GM13976 (cell line): ENCODE measurements at regions not wholly inside any gene's neighbourhood (a gene's known extent, or its start where the extent isn't known, plus 50 kb on each side); places are given as distances from the start of the nearest gene placed in this dataset.

Experiments
- DNase-seq: peaks from one replicate; pipeline ENCODE4 v3.0.0; 2012; ENCODE audit warnings: low spot score
- in situ Hi-C: fragments of 300-500 bp; cut with MboI; formaldehyde crosslinking; loops from one replicate; pipeline ENCODE4 v1.12.0; 2022; ENCODE audit warnings: low sequenced_read_pairs, mixed read lengths, inconsistent platforms; ENCODE audit not compliant: unreplicated experiment
- TF ChIP-seq, protein P1 (sequence below): IDR thresholded peaks from 2 replicates; pipeline ENCODE4 v1.5.1; 2012; ENCODE audit warnings: borderline replicate concordance, mild to moderate bottlenecking; ENCODE audit not compliant: insufficient read depth; ENCODE audit errors: extremely low read depth, missing control alignments, control extremely low read depth

GRCh38 chr4:20095805-20096541 is 155.7 kb upstream of the SLIT2 start:
- DNase-seq = no peak
- TF ChIP-seq, protein P1, sequence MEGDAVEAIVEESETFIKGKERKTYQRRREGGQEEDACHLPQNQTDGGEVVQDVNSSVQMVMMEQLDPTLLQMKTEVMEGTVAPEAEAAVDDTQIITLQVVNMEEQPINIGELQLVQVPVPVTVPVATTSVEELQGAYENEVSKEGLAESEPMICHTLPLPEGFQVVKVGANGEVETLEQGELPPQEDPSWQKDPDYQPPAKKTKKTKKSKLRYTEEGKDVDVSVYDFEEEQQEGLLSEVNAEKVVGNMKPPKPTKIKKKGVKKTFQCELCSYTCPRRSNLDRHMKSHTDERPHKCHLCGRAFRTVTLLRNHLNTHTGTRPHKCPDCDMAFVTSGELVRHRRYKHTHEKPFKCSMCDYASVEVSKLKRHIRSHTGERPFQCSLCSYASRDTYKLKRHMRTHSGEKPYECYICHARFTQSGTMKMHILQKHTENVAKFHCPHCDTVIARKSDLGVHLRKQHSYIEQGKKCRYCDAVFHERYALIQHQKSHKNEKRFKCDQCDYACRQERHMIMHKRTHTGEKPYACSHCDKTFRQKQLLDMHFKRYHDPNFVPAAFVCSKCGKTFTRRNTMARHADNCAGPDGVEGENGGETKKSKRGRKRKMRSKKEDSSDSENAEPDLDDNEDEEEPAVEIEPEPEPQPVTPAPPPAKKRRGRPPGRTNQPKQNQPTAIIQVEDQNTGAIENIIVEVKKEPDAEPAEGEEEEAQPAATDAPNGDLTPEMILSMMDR = no peak
- in situ Hi-C loops = no loop called here

- DNase-seq = no peak
- TF ChIP-seq, protein P1 = no peak
- in situ Hi-C loops = no loop called here
Observed at GRCh38 chr4:20091781-20092180, 159.9 kb upstream of the SLIT2 start.

- no peak for DNase-seq
- TF ChIP-seq, protein P1 = no peak
- in situ Hi-C loops = no loop called here
Observed at GRCh38 chr4:20087522-20087911, 164.2 kb upstream of the SLIT2 start.

DNA sequence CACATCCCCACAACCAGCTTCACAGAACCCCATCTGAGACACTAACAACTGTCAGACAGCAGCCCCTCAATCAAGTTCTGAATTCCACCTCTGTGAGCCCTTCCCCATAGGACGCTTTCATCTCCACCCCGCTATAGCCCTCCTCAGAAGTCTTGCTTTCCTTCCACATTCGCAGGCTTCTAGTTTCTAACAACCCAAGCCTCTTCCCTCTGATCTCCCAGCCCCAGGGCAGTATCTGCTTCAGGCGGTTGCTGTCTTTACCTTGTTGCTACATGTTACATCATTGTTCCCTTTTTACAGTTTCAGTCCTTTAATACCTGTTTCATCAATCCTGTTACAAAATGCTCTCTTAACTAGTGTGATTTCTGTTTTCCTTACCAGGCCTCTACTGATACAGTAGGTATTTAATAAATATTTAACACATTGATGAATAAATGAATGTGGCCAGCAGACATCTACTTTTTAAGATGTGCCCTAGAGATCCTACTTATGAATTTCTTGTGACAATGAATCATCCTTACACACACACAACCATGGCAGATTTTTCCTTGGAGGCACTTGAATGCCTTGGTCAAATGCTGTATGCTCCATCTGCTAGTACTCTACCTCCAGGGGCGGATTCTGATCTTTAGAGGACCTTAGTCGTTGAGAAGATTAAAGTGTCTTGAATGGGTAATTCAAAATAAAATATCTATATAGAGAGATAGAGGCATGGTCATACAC is 164.7 kb upstream of the SLIT2 start:
- no peak for DNase-seq
- in situ Hi-C loops = no loop called here
- TF ChIP-seq, protein P1 = no peak

DNA sequence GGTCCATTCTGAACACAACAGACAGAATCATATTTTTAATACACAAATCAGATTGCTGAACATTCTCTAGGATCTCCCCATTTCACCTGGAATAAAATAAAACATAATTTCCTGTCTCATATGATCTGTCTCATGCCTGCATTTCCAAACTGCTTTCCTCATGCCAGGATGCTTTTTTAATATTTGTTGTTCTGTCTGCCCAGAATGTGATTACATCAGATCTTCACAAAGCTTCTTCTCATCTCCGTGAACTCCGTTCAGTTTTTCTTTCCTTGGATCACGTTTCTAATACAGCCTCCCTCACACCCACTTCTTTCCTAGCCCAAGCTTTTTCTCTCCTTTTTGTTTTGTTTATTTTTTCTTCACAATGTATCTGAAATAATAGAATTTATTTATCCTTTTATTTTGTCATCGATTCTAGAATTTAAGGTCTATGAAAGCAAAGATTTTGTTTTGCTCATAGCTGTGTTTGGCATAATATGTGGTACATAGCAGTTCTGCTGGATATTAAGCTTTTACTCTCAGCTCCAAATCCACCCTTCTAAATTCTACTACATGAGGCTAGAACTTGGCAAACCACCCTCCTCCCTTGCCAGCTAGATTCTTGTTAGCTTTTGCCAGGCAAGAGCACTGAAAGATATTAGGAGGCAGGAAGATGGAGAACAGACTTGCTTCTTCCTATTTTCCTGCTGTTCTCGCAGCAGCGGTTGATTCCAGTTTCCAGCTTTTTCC is 165.5 kb upstream of the SLIT2 start:
- TF ChIP-seq, protein P1 = no peak
- no peak for DNase-seq
- in situ Hi-C loops = no loop called here

DNA sequence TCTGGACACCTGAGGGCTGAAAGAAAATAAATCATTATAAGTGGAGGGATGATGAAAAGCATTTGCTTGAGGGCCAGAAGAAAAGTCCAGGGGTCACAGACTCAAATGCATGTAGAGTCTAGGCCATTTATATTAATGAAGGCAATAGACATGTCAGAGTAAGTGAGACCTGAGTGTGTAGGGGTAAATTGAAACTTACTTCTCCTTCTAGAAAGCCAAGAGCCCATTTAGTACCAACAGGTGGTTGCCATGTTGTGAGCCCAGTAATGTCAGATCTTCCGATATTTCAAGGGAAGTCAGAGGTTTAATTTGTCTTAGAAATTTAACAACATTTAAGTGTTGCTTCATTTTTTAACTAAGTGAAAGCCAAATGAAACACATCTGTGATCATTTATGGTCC is 166.1 kb upstream of the SLIT2 start:
- DNase-seq = no peak
- TF ChIP-seq, protein P1 = no peak
- in situ Hi-C loops = no loop called here
